Tibial nerve (tissue), 4 donors: ENCODE measurements at regions not wholly inside any gene's neighbourhood (a gene's known extent, or its start where the extent isn't known, plus 50 kb on each side); places are given as distances from the start of the nearest gene placed in this dataset.

Experiments used
- DNase-seq, 2 donors: peaks; one replicate each; pipeline ENCODE4 v3.0.0-alpha.2; 2019; ENCODE audit warnings: low spot score in 2 of 2
- H3K27ac ChIP-seq, 4 donors: fragments of 200-600 bp; sonication (generic) in 3 of 4; one replicate each; pipeline ENCODE4 v1.5.1; 2017 to 2019; ENCODE audit warnings: mild to moderate bottlenecking in 1 of 4
- H3K27me3 ChIP-seq, 2 donors: fragments of 200-600 bp; sonication (generic) in 1 of 2; one replicate each; pipeline versions ENCODE4 v1.5.1 to v1.6.0; 2017 to 2019
- H3K36me3 ChIP-seq, 3 donors: fragments of 200-600 bp; sonication (generic); one replicate each; pipeline ENCODE4 v1.5.1; 2018 to 2019
- H3K4me1 ChIP-seq, 4 donors: fragments of 200-600 bp; sonication (generic) in 3 of 4; one replicate each; pipeline ENCODE4 v1.5.1; 2017 to 2019
- H3K4me3 ChIP-seq, 4 donors: fragments of 200-600 bp; sonication (generic) in 3 of 4; one replicate each; pipeline ENCODE4 v1.5.1; 2017 to 2019; ENCODE audit warnings: mild to moderate bottlenecking in 1 of 4, moderate library complexity in 1 of 4
- H3K9me3 ChIP-seq, 4 donors: fragments of 200-600 bp; sonication (generic) in 3 of 4; one replicate each; pipeline ENCODE4 v1.5.1; 2017 to 2019
- CTCF ChIP-seq, 5 experiments: fragments of 200-600 bp in 3 of 5; fragments of 450-650 bp in 2 of 5; sonication (generic) in 3 of 5; IDR thresholded peaks; one replicate each; pipeline ENCODE4 v1.5.1; 2016 to 2019; ENCODE audit warnings: antibody characterized with exemption in 5 of 5, mild to moderate bottlenecking in 3 of 5, moderate library complexity in 2 of 5
- EP300 ChIP-seq, 2 donors: sonication (generic); formaldehyde crosslinking; IDR thresholded peaks; one replicate each; pipeline ENCODE4 v1.6.1; 2017; ENCODE audit warnings: antibody characterized with exemption in 2 of 2, mild to moderate bottlenecking in 1 of 2
- POLR2A ChIP-seq, 2 donors: fragments of 450-650 bp; IDR thresholded peaks; one replicate each; pipeline ENCODE4 v1.6.1; 2017; ENCODE audit warnings: antibody characterized with exemption in 2 of 2, mild to moderate bottlenecking in 2 of 2, moderate library complexity in 2 of 2
- WGBS, 2 donors: methylation state at CpG; one replicate each; pipeline ENCODE4 v1.1.5; 2018; 5-methylcytosine and 5-hydroxymethylcytosine counted together

- no peak overlapping the region for H3K27ac ChIP-seq
- no peak for DNase-seq
- H3K36me3 ChIP-seq = no peaks in the 10 kb centered on the region
- no peaks in the 10 kb centered on the region for H3K4me1 ChIP-seq
- no peak overlapping the region for H3K4me3 ChIP-seq
- H3K27me3 ChIP-seq = peaks cover 0 to 7% of the 10 kb centered on the region in 2 donors
- TF ChIP-seq CTCF (IDR thresholded peaks at IDR 0.05) = no peak
- no peak for TF ChIP-seq EP300 (IDR thresholded peaks at IDR 0.05)
- no peak for TF ChIP-seq POLR2A (IDR thresholded peaks at IDR 0.05)
- H3K9me3 ChIP-seq = no peaks in the 10 kb centered on the region
- 60 to 67% methylated on average over 7 of the region's 7 CpGs for WGBS, 2 donors
Measured at GRCh38 chr1:244280201-244280600, 171.5 kb downstream of the ADSS2 start.

- Histone ChIP-seq H3K36me3 (no peaks in the 10 kb centered on the region), H3K4me1 (no peaks in the 10 kb centered on the region), H3K27ac (no peak overlapping the region), H3K4me3 (no peak overlapping the region), H3K27me3 (peaks cover 0 to 7% of the 10 kb centered on the region in 2 donors), H3K9me3 (no peaks in the 10 kb centered on the region)
- TF ChIP-seq EP300 (IDR thresholded peaks at IDR 0.05) (no peak), POLR2A (IDR thresholded peaks at IDR 0.05) (no peak), CTCF (IDR thresholded peaks at IDR 0.05) (no peak)
- DNase-seq = no peak
- 33 to 44% methylated on average over 1 of the region's 1 CpG for WGBS, 2 donors
Measured at GRCh38 chr1:244280859-244281258, 170.8 kb downstream of the ADSS2 start.

- no peak overlapping the region for H3K4me3 ChIP-seq
- H3K9me3 ChIP-seq = peaks cover 0 to 15% (median 0%) of the 10 kb centered on the region in 4 donors
- no peak for DNase-seq
- TF ChIP-seq POLR2A (IDR thresholded peaks at IDR 0.05) (no peak), EP300 (IDR thresholded peaks at IDR 0.05) (no peak), CTCF (IDR thresholded peaks at IDR 0.05) (no peak)
- no peak overlapping the region for H3K27ac ChIP-seq
- H3K36me3 ChIP-seq = no peaks in the 10 kb centered on the region
- no peaks in the 10 kb centered on the region for H3K4me1 ChIP-seq
- no peaks in the 10 kb centered on the region for H3K27me3 ChIP-seq
- 87 to 89% methylated on average over 4 of the region's 4 CpGs for WGBS, 2 donors
Measured at GRCh38 chr1:244283772-244284171, 167.9 kb downstream of the ADSS2 start.

- TF ChIP-seq CTCF (IDR thresholded peaks at IDR 0.05) (no peak), EP300 (IDR thresholded peaks at IDR 0.05) (no peak), POLR2A (IDR thresholded peaks at IDR 0.05) (no peak)
- 88% methylated on average over 15 to 17 of the region's 17 CpGs for WGBS, 2 donors
Measured at GRCh38 chr1:244284641-244285156, 167.0 kb downstream of the ADSS2 start.

GRCh38 chr1:244286341-244286740 lies 165.4 kb downstream of the ADSS2 start:
- 61 to 81% methylated on average over 5 of the region's 5 CpGs for WGBS, 2 donors

More at GRCh38 chr1:244284641-244285156, 167.0 kb downstream of the ADSS2 start:
- no peaks in the 10 kb centered on the region for H3K4me1 ChIP-seq
- no peaks in the 10 kb centered on the region for H3K36me3 ChIP-seq
- H3K27me3 ChIP-seq = no peaks in the 10 kb centered on the region
- no peak overlapping the region for H3K4me3 ChIP-seq
- H3K27ac ChIP-seq = no peak overlapping the region
- H3K9me3 ChIP-seq = peaks cover 0 to 17% (median 0%) of the 10 kb centered on the region in 4 donors
- no peak for DNase-seq

More at GRCh38 chr1:244286341-244286740, 165.4 kb downstream of the ADSS2 start:
- Histone ChIP-seq H3K27me3 (no peaks in the 10 kb centered on the region), H3K27ac (no peak overlapping the region), H3K4me3 (no peak overlapping the region), H3K36me3 (no peaks in the 10 kb centered on the region), H3K4me1 (no peaks in the 10 kb centered on the region), H3K9me3 (peaks cover 0 to 17% (median 0%) of the 10 kb centered on the region in 4 donors)
- DNase-seq = no peak
- TF ChIP-seq CTCF (IDR thresholded peaks at IDR 0.05) (no peak), POLR2A (IDR thresholded peaks at IDR 0.05) (no peak), EP300 (IDR thresholded peaks at IDR 0.05) (no peak)
